Fibroblast of villous mesenchyme (primary cell): ENCODE measurements at regions not wholly inside any gene's neighbourhood (a gene's known extent, or its start where the extent isn't known, plus 50 kb on each side); places are given as distances from the start of the nearest gene placed in this dataset.

Experiments used
- DNase-seq: peaks from one replicate; pipeline ENCODE4 v3.0.0-alpha.2; 2010; ENCODE audit warnings: low read depth
- H3K4me3 ChIP-seq: 2 replicates; pipeline ENCODE4 v1.5.1; 2011; ENCODE audit warnings: low read depth, mild to moderate bottlenecking, low read length
- TF ChIP-seq, protein P1 (sequence below): IDR thresholded peaks from 2 replicates; pipeline ENCODE4 v1.5.1; 2012; ENCODE audit warnings: low read depth, mild to moderate bottlenecking, low read length; ENCODE audit not compliant: insufficient read depth

DNA sequence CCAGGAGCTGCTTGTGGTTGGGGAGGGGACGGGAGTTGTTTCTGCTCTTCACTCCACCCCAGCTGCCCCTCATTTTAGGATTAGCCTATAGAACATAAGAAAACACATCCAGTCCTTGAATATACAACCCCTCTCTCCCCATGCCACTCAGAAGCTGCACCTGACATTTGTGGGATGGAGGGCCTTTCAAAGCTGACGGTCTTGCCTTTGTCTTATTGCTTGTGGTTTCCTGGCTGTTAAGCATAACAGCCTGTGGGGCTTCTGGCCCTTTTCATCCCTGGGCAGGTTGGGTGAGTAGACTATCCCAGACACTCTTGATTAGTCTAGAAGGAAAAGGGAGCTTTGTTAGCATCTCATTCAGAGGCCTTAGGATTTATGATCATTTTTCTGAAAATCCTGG is 407.6 kb upstream of the BOD1L1 start:
- H3K4me3 ChIP-seq = no peak overlapping the region
- DNase-seq = no peak
- TF ChIP-seq, protein P1, sequence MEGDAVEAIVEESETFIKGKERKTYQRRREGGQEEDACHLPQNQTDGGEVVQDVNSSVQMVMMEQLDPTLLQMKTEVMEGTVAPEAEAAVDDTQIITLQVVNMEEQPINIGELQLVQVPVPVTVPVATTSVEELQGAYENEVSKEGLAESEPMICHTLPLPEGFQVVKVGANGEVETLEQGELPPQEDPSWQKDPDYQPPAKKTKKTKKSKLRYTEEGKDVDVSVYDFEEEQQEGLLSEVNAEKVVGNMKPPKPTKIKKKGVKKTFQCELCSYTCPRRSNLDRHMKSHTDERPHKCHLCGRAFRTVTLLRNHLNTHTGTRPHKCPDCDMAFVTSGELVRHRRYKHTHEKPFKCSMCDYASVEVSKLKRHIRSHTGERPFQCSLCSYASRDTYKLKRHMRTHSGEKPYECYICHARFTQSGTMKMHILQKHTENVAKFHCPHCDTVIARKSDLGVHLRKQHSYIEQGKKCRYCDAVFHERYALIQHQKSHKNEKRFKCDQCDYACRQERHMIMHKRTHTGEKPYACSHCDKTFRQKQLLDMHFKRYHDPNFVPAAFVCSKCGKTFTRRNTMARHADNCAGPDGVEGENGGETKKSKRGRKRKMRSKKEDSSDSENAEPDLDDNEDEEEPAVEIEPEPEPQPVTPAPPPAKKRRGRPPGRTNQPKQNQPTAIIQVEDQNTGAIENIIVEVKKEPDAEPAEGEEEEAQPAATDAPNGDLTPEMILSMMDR = no peak

- H3K4me3 ChIP-seq = no peak overlapping the region
- DNase-seq = no peak
- TF ChIP-seq, protein P1 = no peak
These were observed 415.7 kb upstream of the BOD1L1 start for GRCh38 chr4:14043203-14043602.

GRCh38 chr4:14046642-14047041 is 419.1 kb upstream of the BOD1L1 start:
- H3K4me3 ChIP-seq = no peak overlapping the region
- TF ChIP-seq, protein P1 = no peak
- DNase-seq = no peak

DNA sequence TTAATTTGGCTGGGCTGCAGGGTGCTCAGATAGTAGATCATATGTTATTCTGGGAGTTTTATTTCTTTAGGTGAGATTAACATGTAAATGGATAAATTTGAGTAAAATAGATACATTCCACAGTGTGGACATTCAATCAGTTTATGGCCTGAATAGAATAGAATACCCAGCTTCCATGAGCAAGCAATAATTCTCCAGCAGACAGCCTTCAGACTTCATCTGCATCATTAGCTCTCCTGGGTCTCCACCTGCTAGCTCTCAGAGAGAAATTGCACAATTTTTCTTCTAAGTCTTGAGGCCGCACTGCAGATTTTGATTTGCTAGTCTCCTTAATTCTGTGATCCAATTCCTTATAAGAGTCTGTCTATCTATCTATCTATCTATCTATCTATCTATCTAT is 420.3 kb upstream of the BOD1L1 start:
- TF ChIP-seq, protein P1 = no peak
- H3K4me3 ChIP-seq = no peak overlapping the region
- no peak for DNase-seq

- no peak for DNase-seq
- TF ChIP-seq, protein P1 = no peak
- H3K4me3 ChIP-seq = no peak overlapping the region
These were observed 422.4 kb upstream of the BOD1L1 start for GRCh38 chr4:14049946-14050345.

DNA sequence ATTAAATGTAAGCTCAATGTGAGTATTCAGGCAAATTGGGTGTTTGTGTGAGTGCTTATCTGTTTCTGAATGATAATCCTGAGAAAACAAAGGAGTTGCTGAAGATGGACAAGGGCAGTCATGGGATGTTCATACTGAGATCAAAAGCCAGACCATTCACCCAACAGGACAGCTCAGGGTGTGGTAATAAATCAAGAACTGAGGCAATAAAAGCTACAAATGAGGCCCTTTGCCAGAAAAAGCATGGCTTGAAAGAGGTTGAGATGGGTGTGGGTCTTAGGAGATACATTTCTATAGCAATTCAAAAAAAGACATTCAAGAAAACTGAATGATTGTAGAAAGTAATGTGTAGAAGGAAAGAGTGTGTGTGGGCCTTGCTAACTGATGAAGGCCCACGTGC is 425.8 kb upstream of the BOD1L1 start:
- no peak overlapping the region for H3K4me3 ChIP-seq
- TF ChIP-seq, protein P1 = no peak
- no peak for DNase-seq

DNA sequence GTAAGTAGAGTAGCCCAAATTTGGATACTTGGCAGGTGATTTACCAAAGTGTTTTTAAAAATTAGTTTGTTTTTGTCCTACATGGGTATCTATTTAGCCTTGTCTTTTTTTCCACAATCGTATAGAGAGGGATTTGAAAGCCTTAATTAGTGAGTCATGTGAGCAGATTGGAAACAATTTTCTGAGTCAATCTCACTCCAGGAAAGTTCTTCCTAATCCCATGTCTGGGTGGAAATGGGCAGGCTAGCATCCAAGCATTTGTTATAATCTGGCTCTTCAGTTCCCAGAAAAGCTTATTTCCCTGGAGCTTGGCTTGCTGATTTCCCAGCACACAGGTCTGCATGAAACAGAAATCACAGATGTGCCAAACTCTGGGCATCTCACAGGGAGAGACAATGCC is 426.9 kb upstream of the BOD1L1 start:
- no peak overlapping the region for H3K4me3 ChIP-seq
- TF ChIP-seq, protein P1 = no peak
- no peak for DNase-seq
